Mesothelial cell of epicardium (in vitro differentiated cells): ENCODE measurements at regions not wholly inside any gene's neighbourhood (a gene's known extent, or its start where the extent isn't known, plus 50 kb on each side); places are given as distances from the start of the nearest gene placed in this dataset.

Experiments
- DNase-seq, 2 experiments: peaks; one replicate each; pipeline ENCODE4 v3.0.0; 2021; ENCODE audit warnings: low spot score in 2 of 2; ENCODE audit not compliant: unreplicated experiment in 2 of 2
- H3K27ac Mint-ChIP-seq: 2 replicates; pipeline ENCODE4 v1.8.0; 2021; ENCODE audit warnings: mixed read lengths
- H3K27me3 Mint-ChIP-seq: 2 replicates; pipeline ENCODE4 v1.8.0; 2021; ENCODE audit warnings: low read depth, mixed read lengths
- H3K36me3 Mint-ChIP-seq: 2 replicates; pipeline ENCODE4 v1.8.0; 2021; ENCODE audit warnings: mixed read lengths
- H3K4me1 Mint-ChIP-seq: 2 replicates; pipeline ENCODE4 v1.8.0; 2021; ENCODE audit warnings: mixed read lengths
- H3K4me3 Mint-ChIP-seq: 2 replicates; pipeline ENCODE4 v1.8.0; 2021; ENCODE audit warnings: mild to moderate bottlenecking, moderate library complexity, mixed read lengths
- H3K9me3 Mint-ChIP-seq: 2 replicates; pipeline ENCODE4 v1.8.0; 2021; ENCODE audit warnings: mixed read lengths
- CTCF ChIP-seq: fragments of 200-600 bp; sonication (generic); IDR thresholded peaks from one replicate; pipeline ENCODE4 v1.5.0; 2021; ENCODE audit warnings: antibody characterized with exemption; ENCODE audit not compliant: unreplicated experiment

- TF ChIP-seq CTCF, result no peak
- Mint-ChIP-seq H3K27ac (no peak overlapping the region), H3K4me1 (no peaks in the 10 kb centered on the region), H3K36me3 (no peaks in the 10 kb centered on the region), H3K27me3 (no peaks in the 10 kb centered on the region), H3K9me3 (no peaks in the 10 kb centered on the region), H3K4me3 (no peak overlapping the region)
- no peak for DNase-seq
Measured at GRCh38 chr7:93830141-93830925, 60.2 kb downstream of the TFPI2 start.

- Mint-ChIP-seq H3K4me3 (no peak overlapping the region), H3K4me1 (no peaks in the 10 kb centered on the region), H3K27me3 (no peaks in the 10 kb centered on the region), H3K27ac (no peak overlapping the region), H3K36me3 (no peaks in the 10 kb centered on the region), H3K9me3 (no peaks in the 10 kb centered on the region)
- no peak for TF ChIP-seq CTCF
- DNase-seq, result no peak
Measured at GRCh38 chr7:93828260-93828659, 62.3 kb downstream of the TFPI2 start.

GRCh38 chr7:93823621-93824020 is 66.9 kb downstream of the TFPI2 start:
- Mint-ChIP-seq H3K4me3 (no peak overlapping the region), H3K27me3 (no peaks in the 10 kb centered on the region)
- DNase-seq, result no peak

GRCh38 chr7:93821463-93821862 is 69.1 kb downstream of the TFPI2 start:
- Mint-ChIP-seq H3K9me3 (no peaks in the 10 kb centered on the region), H3K27ac (no peak overlapping the region), H3K4me3 (no peak overlapping the region), H3K36me3 (no peaks in the 10 kb centered on the region), H3K27me3 (no peaks in the 10 kb centered on the region), H3K4me1 (no peaks in the 10 kb centered on the region)
- no peak for DNase-seq
- no peak for TF ChIP-seq CTCF

More at GRCh38 chr7:93823621-93824020, 66.9 kb downstream of the TFPI2 start:
- Mint-ChIP-seq H3K27ac (no peak overlapping the region), H3K9me3 (no peaks in the 10 kb centered on the region), H3K4me1 (no peaks in the 10 kb centered on the region), H3K36me3 (no peaks in the 10 kb centered on the region)
- no peak for TF ChIP-seq CTCF

- Mint-ChIP-seq H3K4me1 (no peaks in the 10 kb centered on the region), H3K4me3 (no peak overlapping the region), H3K27me3 (no peaks in the 10 kb centered on the region), H3K9me3 (no peaks in the 10 kb centered on the region), H3K27ac (no peak overlapping the region), H3K36me3 (no peaks in the 10 kb centered on the region)
- no peak for DNase-seq
- TF ChIP-seq CTCF, result no peak
Measured at GRCh38 chr7:93819699-93820098, 70.9 kb downstream of the TFPI2 start.
